ENCODE measurements at regions not wholly inside any gene's neighbourhood (a gene's known extent, or its start where the extent isn't known, plus 50 kb on each side); places are given as distances from the start of the nearest gene placed in this dataset.

DNA sequence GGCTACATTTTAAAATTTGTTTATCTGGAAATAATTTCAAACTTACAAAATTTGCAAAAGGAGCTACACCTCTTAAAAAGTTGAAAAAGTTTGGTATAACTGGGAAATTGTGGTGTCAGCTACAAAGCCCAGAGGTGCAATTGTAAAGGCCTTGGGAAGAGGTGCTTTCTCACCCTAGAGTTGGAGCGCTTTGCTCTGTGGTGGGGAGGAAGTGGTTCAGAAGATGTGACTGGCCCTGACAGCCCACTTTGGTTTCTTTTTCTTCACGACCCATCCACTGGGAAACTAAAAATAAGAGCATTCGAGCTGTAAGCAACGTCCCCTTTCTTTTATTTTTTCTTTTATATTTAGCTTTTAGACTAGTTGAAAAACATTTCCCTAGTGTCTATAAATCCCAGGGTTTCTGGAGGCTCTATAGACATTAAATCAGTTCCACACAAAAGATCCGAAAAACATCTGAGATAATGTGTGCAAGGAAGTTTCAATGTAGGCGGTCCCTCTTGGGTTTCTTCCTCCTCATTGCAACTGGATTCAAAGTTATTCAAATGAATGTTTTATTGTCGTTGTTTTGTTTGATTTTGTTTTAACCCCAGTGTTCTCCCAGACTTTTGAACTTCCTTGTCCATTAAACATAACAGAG is 397.8 kb downstream of the KIF16B start:
- no peak overlapping the region for H3K9ac ChIP-seq
- no peak overlapping the region for H2AFZ ChIP-seq (replicated peaks)
- Mint-ChIP-seq H3K4me3 (no peak overlapping the region), H3K27ac (no peak overlapping the region), H3K4me1 (no peaks in the 10 kb centered on the region), H3K27me3 (ENCODE audit: insufficient read depth, low read depth) (peaks cover 2% of the 10 kb centered on the region), H3K9me3 (peaks cover 3% of the 10 kb centered on the region), H3K36me3 (no peaks in the 10 kb centered on the region)
- no peak for TF ChIP-seq CTCF (IDR thresholded peaks at IDR 0.05)
- TF ChIP-seq EZH2phosphoT487 (IDR thresholded peaks at IDR 0.05): no peak
- TF ChIP-seq EZH2 (IDR thresholded peaks at IDR 0.05): no peak
- no peak overlapping the region for H3K27ac ChIP-seq
- no peaks in the 10 kb centered on the region for H3K36me3 ChIP-seq
- H3K4me1 ChIP-seq: no peaks in the 10 kb centered on the region
- no peaks in the 10 kb centered on the region for H3F3A ChIP-seq (ENCODE audit: low read depth)
- no peaks in the 10 kb centered on the region for H3K9me3 ChIP-seq (ENCODE audit: low read depth)
- no peak overlapping the region for H3K4me2 ChIP-seq
- no peaks in the 10 kb centered on the region for H3K79me2 ChIP-seq (ENCODE audit: low read depth)
- H3K27me3 ChIP-seq: no peaks in the 10 kb centered on the region
- H3K4me3 ChIP-seq: no peak overlapping the region
- no peak for DNase-seq (ENCODE audit: low spot score)
- H4K20me1 ChIP-seq (ENCODE audit: low read depth): no peaks in the 10 kb centered on the region

GRCh38 chr20:16174311-16174710 is 398.9 kb downstream of the KIF16B start:
- no peaks in the 10 kb centered on the region for H3K27me3 ChIP-seq

GRCh38 chr20:16173044-16173443 is 400.2 kb downstream of the KIF16B start:
- Mint-ChIP-seq H3K4me1 (no peaks in the 10 kb centered on the region), H3K27me3 (ENCODE audit: insufficient read depth, low read depth) (peaks cover 4% of the 10 kb centered on the region), H3K9me3 (peaks cover 3% of the 10 kb centered on the region), H3K36me3 (no peaks in the 10 kb centered on the region), H3K4me3 (no peak overlapping the region), H3K27ac (no peak overlapping the region)
- H2AFZ ChIP-seq (replicated peaks): no peak overlapping the region
- no peaks in the 10 kb centered on the region for H3K4me1 ChIP-seq
- no peaks in the 10 kb centered on the region for H4K20me1 ChIP-seq (ENCODE audit: low read depth)
- H3K4me3 ChIP-seq: no peak overlapping the region
- no peak overlapping the region for H3K4me2 ChIP-seq
- TF ChIP-seq EZH2 (IDR thresholded peaks at IDR 0.05) (no peak), CTCF (IDR thresholded peaks at IDR 0.05) (no peak), EZH2phosphoT487 (IDR thresholded peaks at IDR 0.05) (no peak)
- H3K9me3 ChIP-seq (ENCODE audit: low read depth): no peaks in the 10 kb centered on the region
- no peak overlapping the region for H3K9ac ChIP-seq
- no peak overlapping the region for H3K27ac ChIP-seq
- no peak for DNase-seq (ENCODE audit: low spot score)
- H3F3A ChIP-seq (ENCODE audit: low read depth): no peaks in the 10 kb centered on the region
- H3K27me3 ChIP-seq: no peaks in the 10 kb centered on the region
- H3K79me2 ChIP-seq (ENCODE audit: low read depth): no peaks in the 10 kb centered on the region
- H3K36me3 ChIP-seq: no peaks in the 10 kb centered on the region

More at GRCh38 chr20:16174311-16174710, 398.9 kb downstream of the KIF16B start:
- TF ChIP-seq EZH2 (IDR thresholded peaks at IDR 0.05): no peak
- no peak for TF ChIP-seq EZH2phosphoT487 (IDR thresholded peaks at IDR 0.05)
- TF ChIP-seq CTCF (IDR thresholded peaks at IDR 0.05): no peak
- Histone ChIP-seq H3F3A (ENCODE audit: low read depth) (no peaks in the 10 kb centered on the region), H2AFZ (replicated peaks) (no peak overlapping the region), H3K79me2 (ENCODE audit: low read depth) (no peaks in the 10 kb centered on the region), H4K20me1 (ENCODE audit: low read depth) (no peaks in the 10 kb centered on the region), H3K4me3 (no peak overlapping the region), H3K4me1 (no peaks in the 10 kb centered on the region), H3K27ac (no peak overlapping the region), H3K9ac (no peak overlapping the region), H3K36me3 (no peaks in the 10 kb centered on the region), H3K9me3 (ENCODE audit: low read depth) (no peaks in the 10 kb centered on the region), H3K4me2 (no peak overlapping the region)
- H3K4me3 Mint-ChIP-seq: no peak overlapping the region
- H3K4me1 Mint-ChIP-seq: no peaks in the 10 kb centered on the region
- H3K36me3 Mint-ChIP-seq: no peaks in the 10 kb centered on the region
- DNase-seq (ENCODE audit: low spot score): no peak
- no peak overlapping the region for H3K27ac Mint-ChIP-seq
- peaks cover 4% of the 10 kb centered on the region for H3K27me3 Mint-ChIP-seq (ENCODE audit: insufficient read depth, low read depth)
- H3K9me3 Mint-ChIP-seq: peaks cover 3% of the 10 kb centered on the region

Data from neural progenitor cell (in vitro differentiated cells).